ENCODE measurements at regions not wholly inside any gene's neighbourhood (a gene's known extent, or its start where the extent isn't known, plus 50 kb on each side); places are given as distances from the start of the nearest gene placed in this dataset.
"Not testable (repeated sequence)": the region's sequence is repeated elsewhere in the genome, so short reads cannot be mapped to it uniquely, and the experiment has no call there.

- DNase-seq (ENCODE audit: low read depth in 2 of 2) = no peak
Measured at GRCh38 chr7:121620953-121621606, 225.0 kb upstream of the FAM3C start.

- no peak for DNase-seq (ENCODE audit: low read depth in 2 of 2)
Measured at GRCh38 chr7:121620206-121620605, 224.1 kb upstream of the FAM3C start.

GRCh38 chr7:121618182-121618581 is 222.1 kb upstream of the FAM3C start:
- no peak for DNase-seq (ENCODE audit: low read depth in 2 of 2)

- no peak for DNase-seq (ENCODE audit: low read depth in 2 of 2)
Measured at GRCh38 chr7:121610243-121610642, 214.1 kb upstream of the FAM3C start.

GRCh38 chr7:121609208-121609607 is 213.1 kb upstream of the FAM3C start:
- no peak for DNase-seq (ENCODE audit: low read depth in 2 of 2)

GRCh38 chr7:121608785-121609184 is 212.7 kb upstream of the FAM3C start:
- DNase-seq (ENCODE audit: low read depth in 2 of 2) = no peak

- not testable (repeated sequence) for DNase-seq (ENCODE audit: low read depth in 2 of 2)
Measured at GRCh38 chr7:121608183-121608582, 212.1 kb upstream of the FAM3C start.

- DNase-seq (ENCODE audit: low read depth in 2 of 2) = no peak
Measured at GRCh38 chr7:121605317-121605680, 209.2 kb upstream of the FAM3C start.

- DNase-seq (ENCODE audit: low read depth in 2 of 2) = no peak
Measured at GRCh38 chr7:121604627-121605316, 208.7 kb upstream of the FAM3C start.

- no peak for DNase-seq (ENCODE audit: low read depth in 2 of 2)
Measured at GRCh38 chr7:121603886-121604285, 207.8 kb upstream of the FAM3C start.

- DNase-seq (ENCODE audit: low read depth in 2 of 2) = no peak
Measured at GRCh38 chr7:121599887-121600286, 203.8 kb upstream of the FAM3C start.

GRCh38 chr7:121595758-121596696 is 199.9 kb upstream of the FAM3C start:
- DNase-seq (ENCODE audit: low read depth in 2 of 2) = no peak

GRCh38 chr7:121591926-121592325 is 195.8 kb upstream of the FAM3C start:
- no peak for DNase-seq (ENCODE audit: low read depth in 2 of 2)

- no peak for DNase-seq (ENCODE audit: low read depth in 2 of 2)
Measured at GRCh38 chr7:121587435-121587834, 191.3 kb upstream of the FAM3C start.

- no peak for DNase-seq (ENCODE audit: low read depth in 2 of 2)
Measured at GRCh38 chr7:121582258-121582657, 186.2 kb upstream of the FAM3C start.

GRCh38 chr7:121579639-121580038 is 183.5 kb upstream of the FAM3C start:
- no peak for DNase-seq (ENCODE audit: low read depth in 2 of 2)

- DNase-seq (ENCODE audit: low read depth in 2 of 2) = no peak
Measured at GRCh38 chr7:121578669-121579068, 182.6 kb upstream of the FAM3C start.

- DNase-seq (ENCODE audit: low read depth in 2 of 2) = no peak
Measured at GRCh38 chr7:121576148-121576917, 180.2 kb upstream of the FAM3C start.

- no peak for DNase-seq (ENCODE audit: low read depth in 2 of 2)
Measured at GRCh38 chr7:121575194-121575765, 179.2 kb upstream of the FAM3C start.

GRCh38 chr7:121574109-121574508 is 178.0 kb upstream of the FAM3C start:
- no peak for DNase-seq (ENCODE audit: low read depth in 2 of 2)

GRCh38 chr7:121572615-121573014 is 176.5 kb upstream of the FAM3C start:
- DNase-seq (ENCODE audit: low read depth in 2 of 2) = no peak
